ENCODE measurements at regions not wholly inside any gene's neighbourhood (a gene's known extent, or its start where the extent isn't known, plus 50 kb on each side); places are given as distances from the start of the nearest gene placed in this dataset.
"Not testable (repeated sequence)": the region's sequence is repeated elsewhere in the genome, so short reads cannot be mapped to it uniquely, and the experiment has no call there.

- Mint-ChIP-seq H3K4me3 (no peak overlapping the region), H3K9me3 (peaks cover 18% of the 10 kb centered on the region), H3K36me3 (ENCODE audit: low read depth) (no peaks in the 10 kb centered on the region), H3K27ac (no peak overlapping the region), H3K27me3 (ENCODE audit: insufficient read depth) (no peaks in the 10 kb centered on the region), H3K4me1 (ENCODE audit: low read depth) (no peaks in the 10 kb centered on the region)
- no peak for TF ChIP-seq CTCF (IDR thresholded peaks at IDR 0.05)
- no peak for DNase-seq
These were observed 434.2 kb upstream of the ADGRB3 start for GRCh38 chr6:68200929-68201328.

- peaks cover 27% of the 10 kb centered on the region for H3K9me3 Mint-ChIP-seq
- no peak for TF ChIP-seq CTCF (IDR thresholded peaks at IDR 0.05)
These were observed 437.7 kb upstream of the ADGRB3 start for GRCh38 chr6:68197356-68197755.

GRCh38 chr6:68196645-68197044 lies 438.4 kb upstream of the ADGRB3 start:
- peaks cover 27% of the 10 kb centered on the region for H3K9me3 Mint-ChIP-seq
- H3K27ac Mint-ChIP-seq, result no peak overlapping the region

More at GRCh38 chr6:68197356-68197755, 437.7 kb upstream of the ADGRB3 start:
- Mint-ChIP-seq H3K36me3 (ENCODE audit: low read depth) (no peaks in the 10 kb centered on the region), H3K4me3 (no peak overlapping the region), H3K27ac (no peak overlapping the region), H3K27me3 (ENCODE audit: insufficient read depth) (no peaks in the 10 kb centered on the region), H3K4me1 (ENCODE audit: low read depth) (no peaks in the 10 kb centered on the region)
- DNase-seq, result no peak

GRCh38 chr6:68195753-68196152 lies 439.3 kb upstream of the ADGRB3 start:
- not testable (repeated sequence) for H3K4me1 Mint-ChIP-seq (ENCODE audit: low read depth); H3K27me3 Mint-ChIP-seq (ENCODE audit: insufficient read depth); DNase-seq; H3K27ac Mint-ChIP-seq; H3K36me3 Mint-ChIP-seq (ENCODE audit: low read depth); H3K4me3 Mint-ChIP-seq
- peaks cover 27% of the 10 kb centered on the region for H3K9me3 Mint-ChIP-seq

More at GRCh38 chr6:68196645-68197044, 438.4 kb upstream of the ADGRB3 start:
- no peak for DNase-seq
- TF ChIP-seq CTCF (IDR thresholded peaks at IDR 0.05), result peak; percentile 32; the same call in 1 of the 2 replicates
- no peaks in the 10 kb centered on the region for H3K36me3 Mint-ChIP-seq (ENCODE audit: low read depth)
- H3K4me1 Mint-ChIP-seq (ENCODE audit: low read depth), result no peaks in the 10 kb centered on the region
- H3K27me3 Mint-ChIP-seq (ENCODE audit: insufficient read depth), result no peaks in the 10 kb centered on the region
- no peak overlapping the region for H3K4me3 Mint-ChIP-seq

GRCh38 chr6:68194846-68195478 lies 440.1 kb upstream of the ADGRB3 start:
- no peaks in the 10 kb centered on the region; the same call in 1 of the 2 replicates for H3K36me3 Mint-ChIP-seq (ENCODE audit: low read depth)
- TF ChIP-seq CTCF (IDR thresholded peaks at IDR 0.05), result no peak
- H3K27ac Mint-ChIP-seq, result no peak overlapping the region
- H3K4me1 Mint-ChIP-seq (ENCODE audit: low read depth), result no peaks in the 10 kb centered on the region
- peaks cover 27% of the 10 kb centered on the region for H3K9me3 Mint-ChIP-seq
- no peaks in the 10 kb centered on the region for H3K27me3 Mint-ChIP-seq (ENCODE audit: insufficient read depth)
- H3K4me3 Mint-ChIP-seq, result no peak overlapping the region
- DNase-seq, result no peak

- Mint-ChIP-seq H3K36me3 (ENCODE audit: low read depth) (no peaks in the 10 kb centered on the region; the same call in 1 of the 2 replicates), H3K9me3 (peaks cover 31% of the 10 kb centered on the region), H3K4me3 (no peak overlapping the region), H3K27me3 (ENCODE audit: insufficient read depth) (no peaks in the 10 kb centered on the region), H3K27ac (no peak overlapping the region), H3K4me1 (ENCODE audit: low read depth) (no peaks in the 10 kb centered on the region)
- no peak for DNase-seq
- no peak for TF ChIP-seq CTCF (IDR thresholded peaks at IDR 0.05)
These were observed 442.1 kb upstream of the ADGRB3 start for GRCh38 chr6:68192988-68193387.
